ENCODE measurements at regions not wholly inside any gene's neighbourhood (a gene's known extent, or its start where the extent isn't known, plus 50 kb on each side); places are given as distances from the start of the nearest gene placed in this dataset.

- no peak for DNase-seq (ENCODE audit: low read depth in 2 of 2)
Measured at GRCh38 chr22:48708558-48709245, 1119.0 kb downstream of the BRD1 start.

GRCh38 chr22:48707763-48708557 is 1119.7 kb downstream of the BRD1 start:
- no peak for DNase-seq (ENCODE audit: low read depth in 2 of 2)

- no peak for DNase-seq (ENCODE audit: low read depth in 2 of 2)
Measured at GRCh38 chr22:48706934-48707762, 1120.5 kb downstream of the BRD1 start.

GRCh38 chr22:48705917-48706605 is 1121.6 kb downstream of the BRD1 start:
- DNase-seq (ENCODE audit: low read depth in 2 of 2): no peak

GRCh38 chr22:48705159-48705916 is 1122.3 kb downstream of the BRD1 start:
- no peak for DNase-seq (ENCODE audit: low read depth in 2 of 2)

GRCh38 chr22:48704335-48704734 is 1123.3 kb downstream of the BRD1 start:
- no peak for DNase-seq (ENCODE audit: low read depth in 2 of 2)

- no peak for DNase-seq (ENCODE audit: low read depth in 2 of 2)
Measured at GRCh38 chr22:48703265-48703941, 1124.3 kb downstream of the BRD1 start.

GRCh38 chr22:48702573-48703264 is 1125.0 kb downstream of the BRD1 start:
- no peak for DNase-seq (ENCODE audit: low read depth in 2 of 2)

- no peak for DNase-seq (ENCODE audit: low read depth in 2 of 2)
Measured at GRCh38 chr22:48701296-48702030, 1126.2 kb downstream of the BRD1 start.

- DNase-seq (ENCODE audit: low read depth in 2 of 2): no peak
Measured at GRCh38 chr22:48700566-48701295, 1126.9 kb downstream of the BRD1 start.

GRCh38 chr22:48700180-48700565 is 1127.5 kb downstream of the BRD1 start:
- DNase-seq (ENCODE audit: low read depth in 2 of 2): no peak

GRCh38 chr22:48699511-48699910 is 1128.2 kb downstream of the BRD1 start:
- DNase-seq (ENCODE audit: low read depth in 2 of 2): no peak

GRCh38 chr22:48698618-48699017 is 1129.1 kb downstream of the BRD1 start:
- DNase-seq (ENCODE audit: low read depth in 2 of 2): no peak

- DNase-seq (ENCODE audit: low read depth in 2 of 2): no peak
Measured at GRCh38 chr22:48697694-48698276, 1129.9 kb downstream of the BRD1 start.

- DNase-seq (ENCODE audit: low read depth in 2 of 2): no peak
Measured at GRCh38 chr22:48697223-48697622, 1130.5 kb downstream of the BRD1 start.

GRCh38 chr22:48696371-48696770 is 1131.3 kb downstream of the BRD1 start:
- no peak for DNase-seq (ENCODE audit: low read depth in 2 of 2)

GRCh38 chr22:48695731-48696305 is 1131.9 kb downstream of the BRD1 start:
- no peak for DNase-seq (ENCODE audit: low read depth in 2 of 2)

- DNase-seq (ENCODE audit: low read depth in 2 of 2): no peak
Measured at GRCh38 chr22:48695251-48695650, 1132.4 kb downstream of the BRD1 start.
